Osteoblast (primary cell): ENCODE measurements at regions not wholly inside any gene's neighbourhood (a gene's known extent, or its start where the extent isn't known, plus 50 kb on each side); places are given as distances from the start of the nearest gene placed in this dataset.

Experiments used
- DNase-seq: peaks from one replicate; pipeline ENCODE4 v3.0.0; 2011; ENCODE audit warnings: low spot score, mixed read lengths; ENCODE audit not compliant: insufficient read length; ENCODE audit errors: missing footprints
- H2AFZ ChIP-seq: 2 replicates; pipeline ENCODE4 v1.6.0; 2011; ENCODE audit warnings: mild to moderate bottlenecking, low read length
- H3K27ac ChIP-seq: 2 replicates; pipeline ENCODE4 v1.5.1; 2011; ENCODE audit warnings: mild to moderate bottlenecking, low read depth, low read length, moderate library complexity
- H3K27me3 ChIP-seq: 2 replicates; pipeline ENCODE4 v1.6.0; 2012; ENCODE audit warnings: mild to moderate bottlenecking, control low read depth, inconsistent platforms, low read length, moderate library complexity; ENCODE audit not compliant: insufficient read depth
- H3K36me3 ChIP-seq: 2 replicates; pipeline ENCODE4 v1.5.1; 2011; ENCODE audit warnings: mild to moderate bottlenecking, low read length, control low read depth, moderate library complexity; ENCODE audit not compliant: insufficient read depth
- H3K4me1 ChIP-seq: 2 replicates; pipeline ENCODE4 v1.5.1; 2011; ENCODE audit warnings: mild to moderate bottlenecking, low read length, control low read depth, moderate library complexity; ENCODE audit not compliant: insufficient read depth
- H3K4me2 ChIP-seq: 2 replicates; pipeline ENCODE4 v1.6.0; 2011; ENCODE audit warnings: mild to moderate bottlenecking, low read length; ENCODE audit not compliant: insufficient read depth
- H3K4me3 ChIP-seq: fragments of 200-600 bp; sonication (generic); 3 replicates; pipeline ENCODE4 v1.5.1; 2012; ENCODE audit warnings: mild to moderate bottlenecking, low read length, inconsistent platforms; ENCODE audit not compliant: insufficient read depth
- H3K79me2 ChIP-seq: 2 replicates; pipeline ENCODE4 v1.6.0; 2012; ENCODE audit warnings: mild to moderate bottlenecking, low read length, control low read depth, inconsistent platforms; ENCODE audit not compliant: insufficient read depth
- H3K9me3 ChIP-seq: 2 replicates; pipeline ENCODE4 v1.5.1; 2011; ENCODE audit warnings: low read depth, low read length, control low read depth
- H4K20me1 ChIP-seq: 2 replicates; pipeline ENCODE4 v1.6.0; 2012; ENCODE audit warnings: mild to moderate bottlenecking, low read length, control low read depth; ENCODE audit not compliant: insufficient read depth
- TF ChIP-seq, protein P1 (sequence below): IDR thresholded peaks from 2 replicates; pipeline ENCODE4 v1.5.1; 2011; ENCODE audit warnings: mild to moderate bottlenecking, low read depth, low read length, moderate library complexity; ENCODE audit errors: extremely low read depth

- DNase-seq = no peak
- H3K4me2 ChIP-seq = no peak overlapping the region
These were observed 730.9 kb upstream of the ADGRL2 start for GRCh38 chr1:81069856-81070255.

GRCh38 chr1:81068726-81069125 lies 732.0 kb upstream of the ADGRL2 start:
- H3K36me3 ChIP-seq = no peaks in the 10 kb centered on the region
- H3K27me3 ChIP-seq = no peaks in the 10 kb centered on the region
- TF ChIP-seq, protein P1, sequence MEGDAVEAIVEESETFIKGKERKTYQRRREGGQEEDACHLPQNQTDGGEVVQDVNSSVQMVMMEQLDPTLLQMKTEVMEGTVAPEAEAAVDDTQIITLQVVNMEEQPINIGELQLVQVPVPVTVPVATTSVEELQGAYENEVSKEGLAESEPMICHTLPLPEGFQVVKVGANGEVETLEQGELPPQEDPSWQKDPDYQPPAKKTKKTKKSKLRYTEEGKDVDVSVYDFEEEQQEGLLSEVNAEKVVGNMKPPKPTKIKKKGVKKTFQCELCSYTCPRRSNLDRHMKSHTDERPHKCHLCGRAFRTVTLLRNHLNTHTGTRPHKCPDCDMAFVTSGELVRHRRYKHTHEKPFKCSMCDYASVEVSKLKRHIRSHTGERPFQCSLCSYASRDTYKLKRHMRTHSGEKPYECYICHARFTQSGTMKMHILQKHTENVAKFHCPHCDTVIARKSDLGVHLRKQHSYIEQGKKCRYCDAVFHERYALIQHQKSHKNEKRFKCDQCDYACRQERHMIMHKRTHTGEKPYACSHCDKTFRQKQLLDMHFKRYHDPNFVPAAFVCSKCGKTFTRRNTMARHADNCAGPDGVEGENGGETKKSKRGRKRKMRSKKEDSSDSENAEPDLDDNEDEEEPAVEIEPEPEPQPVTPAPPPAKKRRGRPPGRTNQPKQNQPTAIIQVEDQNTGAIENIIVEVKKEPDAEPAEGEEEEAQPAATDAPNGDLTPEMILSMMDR = no peak
- no peak overlapping the region for H3K27ac ChIP-seq
- no peak overlapping the region for H3K4me3 ChIP-seq
- H3K9me3 ChIP-seq = no peaks in the 10 kb centered on the region
- DNase-seq = no peak
- H3K79me2 ChIP-seq = no peaks in the 10 kb centered on the region
- no peak overlapping the region for H3K4me2 ChIP-seq
- no peaks in the 10 kb centered on the region for H4K20me1 ChIP-seq
- H2AFZ ChIP-seq = no peak overlapping the region
- H3K4me1 ChIP-seq = no peaks in the 10 kb centered on the region

More at GRCh38 chr1:81069856-81070255, 730.9 kb upstream of the ADGRL2 start:
- H3K27me3 ChIP-seq = no peaks in the 10 kb centered on the region
- H3K27ac ChIP-seq = no peak overlapping the region
- no peaks in the 10 kb centered on the region for H3K9me3 ChIP-seq
- H4K20me1 ChIP-seq = no peaks in the 10 kb centered on the region
- TF ChIP-seq, protein P1 = no peak
- H3K79me2 ChIP-seq = no peaks in the 10 kb centered on the region
- no peaks in the 10 kb centered on the region for H3K36me3 ChIP-seq
- no peak overlapping the region for H3K4me3 ChIP-seq
- no peak overlapping the region for H2AFZ ChIP-seq
- H3K4me1 ChIP-seq = no peaks in the 10 kb centered on the region

DNA sequence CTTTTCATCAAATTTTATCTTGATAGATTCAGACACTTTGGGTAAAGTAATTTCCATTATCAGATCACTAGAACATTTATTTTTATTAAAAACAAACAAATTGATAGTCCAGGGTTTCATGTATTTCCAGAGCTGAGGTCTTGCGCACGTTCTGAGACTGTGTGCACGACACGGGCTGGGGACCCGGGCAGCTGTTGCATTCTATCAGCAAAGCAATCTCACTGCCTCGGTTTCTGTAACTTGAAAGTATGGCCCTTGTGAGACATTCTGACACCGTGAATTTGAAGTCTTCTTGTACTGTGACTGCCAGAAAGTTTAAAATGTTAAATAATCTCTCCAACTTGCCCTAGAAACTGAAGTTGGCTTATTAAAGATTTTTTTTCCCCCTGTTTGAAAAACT lies 746.9 kb upstream of the ADGRL2 start:
- peaks cover 4% of the 10 kb centered on the region for H3K9me3 ChIP-seq
- no peaks in the 10 kb centered on the region for H3K79me2 ChIP-seq
- TF ChIP-seq, protein P1 = no peak
- no peak overlapping the region for H3K4me2 ChIP-seq
- H3K4me3 ChIP-seq = no peak overlapping the region
- H3K36me3 ChIP-seq = no peaks in the 10 kb centered on the region
- H3K27ac ChIP-seq = no peak overlapping the region
- H3K27me3 ChIP-seq = no peaks in the 10 kb centered on the region
- H2AFZ ChIP-seq = no peak overlapping the region
- no peaks in the 10 kb centered on the region for H4K20me1 ChIP-seq
- DNase-seq = no peak
- no peaks in the 10 kb centered on the region for H3K4me1 ChIP-seq

GRCh38 chr1:81052162-81052561 lies 748.6 kb upstream of the ADGRL2 start:
- Histone ChIP-seq H4K20me1 (no peaks in the 10 kb centered on the region), H3K4me2 (no peak overlapping the region), H3K9me3 (no peaks in the 10 kb centered on the region), H3K27ac (no peak overlapping the region), H3K4me3 (no peak overlapping the region), H3K79me2 (no peaks in the 10 kb centered on the region), H2AFZ (no peak overlapping the region), H3K27me3 (no peaks in the 10 kb centered on the region), H3K36me3 (no peaks in the 10 kb centered on the region), H3K4me1 (no peaks in the 10 kb centered on the region)
- no peak for DNase-seq
- TF ChIP-seq, protein P1 = no peak
